Smooth muscle cell (in vitro differentiated cells): ENCODE measurements at regions not wholly inside any gene's neighbourhood (a gene's known extent, or its start where the extent isn't known, plus 50 kb on each side); places are given as distances from the start of the nearest gene placed in this dataset.
"Not testable (repeated sequence)": the region's sequence is repeated elsewhere in the genome, so short reads cannot be mapped to it uniquely, and the experiment has no call there.

Experiments used
- DNase-seq: peaks from one replicate; lab custom pipeline; 2025; ENCODE audit not compliant: unreplicated experiment; lab: John Stamatoyannopoulos, UW
- H2AFZ ChIP-seq: fragments of 200-600 bp; sonication (generic); 2 replicates; pipeline ENCODE4 v1.6.0; 2016; ENCODE audit warnings: antibody characterized with exemption, low read depth, mild to moderate bottlenecking
- H3F3A ChIP-seq: fragments of 200-600 bp; sonication (generic); 2 replicates; pipeline ENCODE4 v1.6.0; 2017; ENCODE audit warnings: antibody characterized with exemption, low read depth
- H3K27ac ChIP-seq: fragments of 200-600 bp; sonication (generic); 2 replicates; pipeline ENCODE4 v1.5.1; 2016; ENCODE audit warnings: low read depth, mild to moderate bottlenecking
- H3K27me3 ChIP-seq: fragments of 200-600 bp; sonication (generic); 2 replicates; pipeline ENCODE4 v1.6.1; 2016; ENCODE audit warnings: low read depth, mild to moderate bottlenecking
- H3K36me3 ChIP-seq: fragments of 200-600 bp; sonication (generic); 2 replicates; pipeline ENCODE4 v1.5.1; 2016; ENCODE audit warnings: low read depth
- H3K4me1 ChIP-seq: fragments of 200-600 bp; sonication (generic); 2 replicates; pipeline ENCODE4 v1.5.1; 2016; ENCODE audit warnings: low read depth
- H3K4me2 ChIP-seq: fragments of 200-600 bp; sonication (generic); 2 replicates; pipeline ENCODE4 v1.6.0; 2016; ENCODE audit warnings: mild to moderate bottlenecking
- H3K4me3 ChIP-seq: fragments of 200-600 bp; sonication (generic); 2 replicates; pipeline ENCODE4 v1.5.1; 2016; ENCODE audit warnings: mild to moderate bottlenecking
- H3K79me2 ChIP-seq: fragments of 200-600 bp; sonication (generic); 2 replicates; pipeline ENCODE4 v1.6.0; 2016; ENCODE audit warnings: low read depth, mild to moderate bottlenecking
- H3K9ac ChIP-seq: fragments of 200-600 bp; sonication (generic); 2 replicates; pipeline ENCODE4 v1.6.0; 2016; ENCODE audit warnings: low read depth
- H3K9me3 ChIP-seq: fragments of 200-600 bp; sonication (generic); replicated peaks from 2 replicates; pipeline ENCODE4 v1.5.1; 2016; ENCODE audit warnings: low read depth
- H4K20me1 ChIP-seq: fragments of 200-600 bp; sonication (generic); 2 replicates; pipeline ENCODE4 v1.6.0; 2016; ENCODE audit warnings: low read depth
- WGBS: methylation state at CpG from one replicate; pipeline ENCODE4 v1.1.7; 2016; ENCODE audit warnings: low lambda C conversion rate; 5-methylcytosine and 5-hydroxymethylcytosine counted together

DNA sequence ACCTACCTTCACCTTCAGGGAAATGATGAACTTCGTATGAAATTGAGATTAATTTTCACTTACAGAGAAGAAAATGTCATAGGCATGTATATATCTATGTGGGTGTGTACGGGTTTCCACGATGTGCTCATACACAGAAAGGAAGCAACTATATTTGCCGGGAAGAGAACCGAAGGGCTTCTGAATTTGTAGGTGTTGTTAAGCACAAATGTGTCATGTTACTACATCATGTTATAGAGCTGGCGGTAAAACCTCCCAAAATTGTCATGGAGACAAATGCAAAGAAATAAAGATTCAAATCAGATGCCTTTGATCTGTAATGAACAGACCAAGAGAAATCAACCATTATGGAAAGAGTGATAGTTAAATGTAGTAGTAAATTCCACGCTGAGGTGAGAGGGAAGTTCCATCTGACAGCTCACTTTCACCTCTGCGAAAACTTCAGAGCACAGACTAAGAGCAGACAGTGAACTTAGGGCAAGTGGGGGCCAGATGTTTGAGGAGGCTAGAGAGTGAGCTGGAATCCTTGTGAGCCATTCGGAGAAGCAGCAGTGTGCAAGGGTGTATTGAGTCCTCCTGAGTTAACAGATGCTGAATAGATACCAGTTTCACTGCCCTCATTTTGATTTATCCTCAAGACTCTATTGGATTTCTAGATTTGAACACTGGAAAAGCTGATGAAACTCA lies 106.7 kb downstream of the OR4M2 start:
- not testable (repeated sequence) for DNase-seq, H3K4me1 ChIP-seq, H3K9ac ChIP-seq, H3K4me2 ChIP-seq, H3K36me3 ChIP-seq, H3K9me3 ChIP-seq, H3K27ac ChIP-seq, H3K27me3 ChIP-seq, H3F3A ChIP-seq, H3K4me3 ChIP-seq, H2AFZ ChIP-seq, H4K20me1 ChIP-seq, H3K79me2 ChIP-seq
- 57% methylated on average over 4 of the region's 9 CpGs for WGBS

DNA sequence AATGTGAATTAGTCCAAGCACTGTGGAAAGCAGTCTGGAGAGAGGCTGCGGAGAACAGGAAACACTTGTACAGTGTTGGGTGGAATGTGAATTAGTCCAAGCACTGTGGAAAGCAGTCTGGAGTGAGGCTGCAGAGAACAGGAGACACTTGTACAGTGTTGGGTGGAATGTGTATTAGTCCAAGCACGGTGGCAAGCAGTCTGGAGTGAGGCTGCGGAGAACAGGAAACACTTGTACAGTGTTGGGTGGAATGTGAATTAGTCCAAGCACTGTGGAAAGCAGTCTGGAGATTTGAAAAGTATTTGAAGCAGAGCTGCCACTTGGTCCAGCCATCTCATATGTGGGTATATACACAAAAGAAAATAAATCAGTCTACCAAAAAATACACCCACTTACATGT lies 111.5 kb downstream of the OR4M2 start:
- H3K36me3 ChIP-seq, H3F3A ChIP-seq, DNase-seq, H3K4me2 ChIP-seq, H3K27ac ChIP-seq, H3K9ac ChIP-seq, H3K79me2 ChIP-seq, H3K9me3 ChIP-seq, H3K4me3 ChIP-seq, H3K27me3 ChIP-seq, H2AFZ ChIP-seq, H4K20me1 ChIP-seq, H3K4me1 ChIP-seq: not testable (repeated sequence)
- WGBS = 94% methylated on average over 1 of the region's 3 CpGs

DNA sequence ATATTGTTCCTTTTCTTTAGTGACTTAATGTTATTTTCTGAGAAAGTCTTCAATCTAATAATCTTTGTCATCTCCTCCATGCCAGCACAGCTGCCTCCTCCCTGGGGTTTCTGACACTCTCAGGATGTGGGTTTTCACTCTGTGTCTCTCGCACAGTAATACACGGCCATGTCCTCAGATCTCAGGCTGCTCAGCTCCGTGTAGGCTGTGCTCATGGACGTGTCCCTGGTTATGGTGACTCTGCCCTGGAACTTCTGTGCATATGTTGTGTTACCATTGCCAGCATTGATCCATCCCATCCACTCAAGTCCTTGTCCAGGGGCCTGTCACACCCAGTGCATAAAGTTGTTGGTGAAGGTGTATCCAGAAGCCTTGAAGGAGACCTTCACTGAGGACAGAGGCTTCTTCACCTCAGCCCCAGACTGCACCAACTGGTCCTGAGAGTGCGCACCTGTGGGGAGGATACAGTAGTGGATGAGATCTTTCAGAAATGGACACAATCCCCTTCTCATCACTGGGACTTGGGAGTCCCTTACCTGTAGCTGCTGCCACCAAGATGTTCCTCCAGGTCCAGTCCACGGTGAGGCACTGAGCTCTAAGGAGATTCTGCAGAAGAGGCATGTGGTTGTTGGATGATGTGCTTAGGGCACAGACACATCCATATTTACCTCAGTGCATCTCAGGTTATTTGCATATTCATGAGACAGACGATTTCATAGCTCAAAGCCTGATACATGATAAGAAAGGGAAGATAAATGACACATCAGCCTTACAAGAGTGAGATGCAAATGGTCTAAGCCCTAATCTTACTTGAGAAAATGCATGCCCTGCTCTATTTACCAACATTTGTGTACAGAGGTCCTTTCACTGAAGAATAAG lies 114.7 kb downstream of the OR4M2 start:
- H3K9me3 ChIP-seq, H3K4me2 ChIP-seq, H3K9ac ChIP-seq, H3K79me2 ChIP-seq, H3F3A ChIP-seq, H3K4me1 ChIP-seq, H4K20me1 ChIP-seq, H3K36me3 ChIP-seq, H3K27me3 ChIP-seq, DNase-seq, H3K27ac ChIP-seq, H2AFZ ChIP-seq, H3K4me3 ChIP-seq: not testable (repeated sequence)
- WGBS = 0% methylated on average over 1 of the region's 7 CpGs

DNA sequence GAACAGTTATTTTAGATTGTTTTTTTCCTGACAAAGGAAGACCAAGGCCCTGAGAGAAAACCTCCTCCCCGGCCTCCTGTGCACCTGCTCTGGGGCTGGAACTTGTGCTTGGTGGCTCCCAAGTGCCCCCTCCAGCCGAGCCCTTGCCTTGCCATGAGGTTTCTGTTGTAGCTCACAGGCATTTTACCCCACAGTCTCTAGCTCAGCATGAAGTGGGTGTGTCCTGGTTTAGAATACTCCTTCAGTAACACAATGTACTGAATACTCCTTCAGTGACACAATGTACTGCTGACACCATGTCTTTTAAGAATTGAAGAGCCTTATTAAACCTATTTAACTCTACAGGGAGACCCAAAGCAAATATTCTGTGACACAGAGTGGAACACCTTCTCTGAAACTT lies 116.1 kb downstream of the OR4M2 start:
- H2AFZ ChIP-seq, H3K4me1 ChIP-seq, H3K27ac ChIP-seq, H3K36me3 ChIP-seq, H3K79me2 ChIP-seq, H3K4me3 ChIP-seq, DNase-seq, H3K9ac ChIP-seq, H3K9me3 ChIP-seq, H3K27me3 ChIP-seq, H3F3A ChIP-seq, H3K4me2 ChIP-seq, H4K20me1 ChIP-seq: not testable (repeated sequence)
- WGBS = no CpG with 5 or more reads among the region's 2 CpGs

DNA sequence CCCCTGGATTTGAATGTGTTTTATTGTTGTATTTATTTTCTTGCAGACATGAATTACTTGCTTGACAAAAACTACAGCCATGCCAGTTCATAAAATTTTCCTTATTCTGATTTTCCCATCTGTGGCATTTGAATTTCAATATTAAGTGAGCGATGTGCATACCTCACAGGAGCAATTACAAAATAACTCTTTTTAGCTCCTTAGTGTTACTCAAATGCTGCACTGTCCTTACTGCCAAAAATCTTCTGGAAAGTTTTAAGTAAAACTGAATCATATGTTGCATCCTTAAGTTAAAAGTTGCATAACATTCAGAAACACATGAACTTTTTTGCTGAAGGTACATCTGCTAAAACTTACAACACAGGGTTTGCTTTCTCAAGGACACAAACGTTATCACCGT lies 120.1 kb downstream of the OR4M2 start:
- H3F3A ChIP-seq, H3K4me1 ChIP-seq, H4K20me1 ChIP-seq, H2AFZ ChIP-seq, H3K79me2 ChIP-seq, H3K27ac ChIP-seq, H3K9me3 ChIP-seq, H3K9ac ChIP-seq, H3K36me3 ChIP-seq, DNase-seq, H3K4me2 ChIP-seq, H3K27me3 ChIP-seq, H3K4me3 ChIP-seq: not testable (repeated sequence)
- no CpG with 5 or more reads among the region's 3 CpGs for WGBS

DNA sequence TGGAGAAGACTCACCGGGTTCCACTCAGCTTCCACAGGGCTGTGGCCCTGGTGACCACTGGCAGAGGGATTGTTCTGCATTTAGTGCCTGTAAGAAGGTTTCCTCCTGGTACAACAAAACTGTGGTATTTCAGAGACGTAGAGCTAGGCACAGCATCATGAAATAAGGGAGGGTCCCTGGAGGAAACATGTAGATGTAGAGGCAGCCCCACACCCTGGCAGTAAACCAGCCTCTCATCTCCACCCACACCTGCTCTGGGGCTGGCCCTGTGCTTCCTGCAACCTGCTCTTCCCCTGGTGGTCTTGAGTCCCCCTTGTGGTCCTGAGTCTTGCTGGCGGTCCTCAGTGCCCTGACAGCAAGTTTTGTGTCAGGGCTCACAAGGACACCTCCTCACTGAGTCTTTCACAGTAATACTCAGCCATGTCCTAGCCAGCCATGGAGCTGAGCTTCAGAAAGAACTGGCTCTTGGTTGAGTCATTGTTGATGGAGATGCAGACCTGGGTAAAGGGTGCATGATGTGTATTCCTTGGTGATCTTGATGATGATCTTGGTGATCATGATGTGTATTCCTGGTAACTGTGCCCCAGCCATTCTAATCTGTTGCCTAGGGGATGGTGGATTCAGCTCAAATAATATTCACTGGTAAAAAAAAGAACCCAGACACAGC lies 121.8 kb downstream of the OR4M2 start:
- not testable (repeated sequence) for H3K36me3 ChIP-seq, H3K4me1 ChIP-seq, H3K4me2 ChIP-seq, H3K4me3 ChIP-seq, DNase-seq, H4K20me1 ChIP-seq, H3K27me3 ChIP-seq, H3K9ac ChIP-seq, H2AFZ ChIP-seq, H3F3A ChIP-seq, H3K9me3 ChIP-seq, H3K79me2 ChIP-seq, H3K27ac ChIP-seq
- 58% methylated on average over 1 of the region's 3 CpGs for WGBS

DNA sequence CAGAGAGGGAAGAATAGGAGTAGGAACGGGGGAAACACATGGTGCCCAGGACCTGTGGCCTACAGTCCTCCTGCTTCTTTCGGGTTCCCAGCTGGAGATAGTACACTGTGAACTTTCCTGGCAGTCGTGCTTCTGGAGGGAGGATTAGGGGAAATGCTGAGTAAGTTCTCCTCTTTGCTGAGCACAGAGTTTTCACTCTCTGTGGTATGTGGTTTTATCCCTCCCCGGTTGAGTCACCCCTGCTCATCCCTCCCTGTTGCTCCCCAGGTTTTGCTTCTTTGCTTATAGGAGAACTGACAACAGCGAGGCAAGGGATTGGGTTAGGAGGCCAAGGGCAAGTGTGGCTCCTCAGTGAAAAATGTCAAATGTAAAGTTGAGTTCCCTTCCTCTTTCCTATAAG lies 122.9 kb downstream of the OR4M2 start:
- H3K27me3 ChIP-seq, H4K20me1 ChIP-seq, H3F3A ChIP-seq, H3K27ac ChIP-seq, H3K4me1 ChIP-seq, H3K36me3 ChIP-seq, H2AFZ ChIP-seq, H3K9me3 ChIP-seq, H3K79me2 ChIP-seq, DNase-seq, H3K4me2 ChIP-seq, H3K9ac ChIP-seq, H3K4me3 ChIP-seq: not testable (repeated sequence)
- no CpG with 5 or more reads among the region's 5 CpGs for WGBS

DNA sequence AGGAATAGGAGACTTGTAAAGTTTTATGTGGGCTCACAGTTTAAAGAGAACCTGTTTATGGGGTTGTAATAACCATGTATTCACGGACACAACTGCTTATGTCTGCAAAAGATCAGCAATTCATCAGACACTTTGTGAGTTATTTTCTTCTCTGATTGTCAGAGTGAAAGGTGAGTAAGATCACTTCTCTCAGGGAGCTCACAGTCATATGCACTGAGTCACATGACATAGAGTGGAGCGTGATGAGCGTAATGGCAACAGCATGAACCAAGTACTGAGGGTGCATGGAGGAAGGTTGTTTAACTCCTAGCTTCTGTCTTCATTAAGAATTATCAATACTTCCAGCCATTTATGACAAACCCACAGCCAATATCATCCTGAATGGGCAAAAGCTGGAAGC lies 128.8 kb downstream of the OR4M2 start:
- not testable (repeated sequence) for H3K4me1 ChIP-seq, H3K9me3 ChIP-seq, H3K36me3 ChIP-seq, H4K20me1 ChIP-seq, H3K79me2 ChIP-seq, H3K9ac ChIP-seq, H3F3A ChIP-seq, H2AFZ ChIP-seq, H3K4me3 ChIP-seq, DNase-seq, H3K4me2 ChIP-seq, H3K27me3 ChIP-seq, H3K27ac ChIP-seq
- WGBS = no CpG with 5 or more reads among the region's 3 CpGs
